SH-SY5Y (cell line): ENCODE measurements at regions not wholly inside any gene's neighbourhood (a gene's known extent, or its start where the extent isn't known, plus 50 kb on each side); places are given as distances from the start of the nearest gene placed in this dataset.

Experiments used
- GATA2 ChIP-seq: IDR thresholded peaks from 2 replicates; pipeline ENCODE4 v1.6.1; 2011; ENCODE audit warnings: mild to moderate bottlenecking, low read depth, low read length
- GATA3 ChIP-seq: IDR thresholded peaks from 2 replicates; pipeline ENCODE4 v1.6.1; 2011; ENCODE audit warnings: low read depth, mild to moderate bottlenecking, low read length, moderate library complexity

DNA sequence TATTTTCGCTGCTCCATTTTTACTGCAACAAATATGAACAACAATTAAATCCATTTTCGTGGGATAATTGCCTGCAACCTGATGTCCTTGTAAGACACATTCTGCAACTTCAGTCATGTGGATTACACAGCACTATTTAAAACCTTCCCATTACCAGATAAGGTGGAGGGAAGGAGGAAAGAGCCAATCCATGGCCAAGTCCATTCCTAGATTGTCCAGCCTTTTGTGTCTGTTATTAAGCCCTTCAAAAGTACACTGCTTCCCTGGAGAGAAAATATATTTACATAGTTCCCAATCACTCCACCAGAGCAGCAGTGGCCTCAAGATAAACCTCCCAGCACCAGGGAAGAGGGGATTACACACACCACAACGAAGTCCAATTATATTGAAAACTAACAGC, 347.9 kb downstream of the CDH26 start:
- TF ChIP-seq GATA2, result no peak
- no peak for TF ChIP-seq GATA3
